Kidney capillary endothelial cell (primary cell): ENCODE measurements at regions not wholly inside any gene's neighbourhood (a gene's known extent, or its start where the extent isn't known, plus 50 kb on each side); places are given as distances from the start of the nearest gene placed in this dataset.

Experiments used
- DNase-seq: peaks from one replicate; pipeline ENCODE4 v3.0.0-alpha.2; 2018; ENCODE audit warnings: low spot score

GRCh38 chr16:72406390-72406789 is 234.4 kb upstream of the PMFBP1 start:
- no peak for DNase-seq

- DNase-seq, result no peak
Measured at GRCh38 chr16:72404299-72404698, 232.3 kb upstream of the PMFBP1 start.

- no peak for DNase-seq
Measured at GRCh38 chr16:72401084-72401361, 229.1 kb upstream of the PMFBP1 start.

GRCh38 chr16:72400257-72401083 is 228.5 kb upstream of the PMFBP1 start:
- DNase-seq, result peak; percentile 50

GRCh38 chr16:72399811-72400210 is 227.9 kb upstream of the PMFBP1 start:
- DNase-seq, result no peak

GRCh38 chr16:72397876-72398275 is 225.9 kb upstream of the PMFBP1 start:
- no peak for DNase-seq

- no peak for DNase-seq
Measured at GRCh38 chr16:72394526-72394925, 222.6 kb upstream of the PMFBP1 start.

- no peak for DNase-seq
Measured at GRCh38 chr16:72389791-72390190, 217.8 kb upstream of the PMFBP1 start.

- DNase-seq, result no peak
Measured at GRCh38 chr16:72388007-72388406, 216.1 kb upstream of the PMFBP1 start.

GRCh38 chr16:72384651-72385050 is 212.7 kb upstream of the PMFBP1 start:
- no peak for DNase-seq

GRCh38 chr16:72380283-72380682 is 208.3 kb upstream of the PMFBP1 start:
- no peak for DNase-seq

GRCh38 chr16:72373201-72373600 is 201.2 kb upstream of the PMFBP1 start:
- no peak for DNase-seq

- DNase-seq, result no peak
Measured at GRCh38 chr16:72372087-72373045, 200.4 kb upstream of the PMFBP1 start.

- peak; percentile 73 for DNase-seq
Measured at GRCh38 chr16:72371307-72372086, 199.5 kb upstream of the PMFBP1 start.

GRCh38 chr16:72369274-72369673 is 197.3 kb upstream of the PMFBP1 start:
- no peak for DNase-seq

GRCh38 chr16:72367851-72368250 is 195.9 kb upstream of the PMFBP1 start:
- DNase-seq, result no peak

- DNase-seq, result peak; percentile 81
Measured at GRCh38 chr16:72362973-72363372, 191.0 kb upstream of the PMFBP1 start.

GRCh38 chr16:72362476-72362875 is 190.5 kb upstream of the PMFBP1 start:
- DNase-seq, result no peak

GRCh38 chr16:72357910-72358309 is 186.0 kb upstream of the PMFBP1 start:
- DNase-seq, result no peak

GRCh38 chr16:72355561-72355960 is 183.6 kb upstream of the PMFBP1 start:
- no peak for DNase-seq

- no peak for DNase-seq
Measured at GRCh38 chr16:72349719-72350118, 177.8 kb upstream of the PMFBP1 start.

- DNase-seq, result no peak
Measured at GRCh38 chr16:72332926-72333325, 161.0 kb upstream of the PMFBP1 start.
